Stimulated activated CD8-positive, alpha-beta memory T cell treated with anti-CD3 and anti-CD28 coated beads, Interleukin-12 subunit alpha, Interleukin-12 subunit beta, amount 100 ng/mL, for 4 hours (primary cell): ENCODE measurements at regions not wholly inside any gene's neighbourhood (a gene's known extent, or its start where the extent isn't known, plus 50 kb on each side); places are given as distances from the start of the nearest gene placed in this dataset.

Experiments
- DNase-seq: peaks from one replicate; pipeline ENCODE4 v3.0.0-alpha.2; 2020; ENCODE audit warnings: low read depth

- no peak for DNase-seq
Measured at GRCh38 chr7:33661430-33662160, 243.7 kb upstream of the BMPER start.

DNA sequence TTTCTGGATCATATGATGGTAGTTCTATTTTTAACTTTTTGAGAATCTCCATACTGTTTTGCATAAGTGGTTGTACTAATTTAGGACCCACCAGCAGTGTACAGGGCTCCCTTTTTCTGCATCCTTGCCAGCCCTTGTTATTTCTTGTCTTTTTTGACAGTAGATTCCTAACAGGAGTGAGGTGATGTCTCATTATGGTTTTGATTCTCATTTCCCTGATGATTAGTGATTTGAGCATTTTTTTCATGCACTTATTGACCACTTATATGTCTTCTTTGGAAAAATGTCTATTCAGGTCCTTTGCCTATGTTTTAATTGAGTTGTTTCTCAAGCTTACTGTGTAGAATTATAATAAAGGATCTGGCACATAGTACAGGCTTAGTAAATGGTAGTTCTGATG lies 238.8 kb upstream of the BMPER start:
- no peak for DNase-seq

DNA sequence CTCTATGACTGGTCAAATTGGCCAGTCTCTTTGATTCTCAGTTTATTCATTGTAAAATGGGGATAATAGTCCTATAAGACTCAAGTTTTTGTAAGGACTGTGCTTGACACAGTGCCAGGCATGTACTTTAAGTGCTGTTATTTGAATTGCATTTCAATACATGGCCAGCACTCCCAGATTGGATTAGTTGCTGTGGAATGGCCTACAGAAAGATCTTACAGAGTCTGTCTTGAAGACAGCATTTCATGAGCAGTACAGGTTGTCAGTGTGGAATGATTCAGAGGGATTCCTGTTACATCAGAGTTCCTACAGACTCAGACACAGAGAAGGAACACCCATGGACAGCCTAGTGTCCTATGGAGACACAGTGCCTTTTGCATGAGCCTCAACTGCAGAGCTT lies 238.1 kb upstream of the BMPER start:
- no peak for DNase-seq

- DNase-seq = no peak
Measured at GRCh38 chr7:33669251-33669670, 236.1 kb upstream of the BMPER start.

DNA sequence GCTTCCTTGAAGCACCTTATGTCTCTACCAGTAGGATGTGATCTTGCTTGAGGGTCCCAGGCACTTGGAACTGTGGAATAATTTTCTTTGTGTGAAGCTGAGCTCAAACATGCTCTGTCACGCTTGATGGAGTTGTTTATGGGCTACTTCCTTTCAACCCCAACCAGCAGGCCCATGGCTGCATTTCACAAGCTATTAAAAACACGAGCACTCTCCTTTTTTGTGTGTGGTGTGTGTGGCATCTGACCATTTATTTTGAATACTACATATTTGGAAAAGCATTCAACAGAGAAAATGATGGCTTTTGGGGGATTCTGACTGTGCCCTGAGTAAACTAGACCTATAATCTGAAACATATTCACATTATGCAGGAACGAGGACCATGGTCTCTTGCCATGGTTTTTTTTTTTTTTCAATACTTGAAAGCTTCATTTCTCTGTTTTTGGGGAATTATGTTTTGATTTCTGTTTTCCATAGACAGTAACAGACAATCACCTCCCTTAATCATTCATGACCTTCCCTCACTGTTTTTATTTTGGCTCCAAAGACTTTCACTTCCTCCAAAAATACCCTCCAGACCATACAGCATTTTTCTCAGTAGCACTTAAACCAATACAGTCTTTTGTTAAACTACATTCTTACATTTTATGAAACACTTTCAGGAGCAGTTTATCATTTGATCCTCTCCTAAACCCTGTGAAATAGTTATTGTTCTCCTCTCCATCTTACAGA lies 233.6 kb upstream of the BMPER start:
- DNase-seq = no peak

DNA sequence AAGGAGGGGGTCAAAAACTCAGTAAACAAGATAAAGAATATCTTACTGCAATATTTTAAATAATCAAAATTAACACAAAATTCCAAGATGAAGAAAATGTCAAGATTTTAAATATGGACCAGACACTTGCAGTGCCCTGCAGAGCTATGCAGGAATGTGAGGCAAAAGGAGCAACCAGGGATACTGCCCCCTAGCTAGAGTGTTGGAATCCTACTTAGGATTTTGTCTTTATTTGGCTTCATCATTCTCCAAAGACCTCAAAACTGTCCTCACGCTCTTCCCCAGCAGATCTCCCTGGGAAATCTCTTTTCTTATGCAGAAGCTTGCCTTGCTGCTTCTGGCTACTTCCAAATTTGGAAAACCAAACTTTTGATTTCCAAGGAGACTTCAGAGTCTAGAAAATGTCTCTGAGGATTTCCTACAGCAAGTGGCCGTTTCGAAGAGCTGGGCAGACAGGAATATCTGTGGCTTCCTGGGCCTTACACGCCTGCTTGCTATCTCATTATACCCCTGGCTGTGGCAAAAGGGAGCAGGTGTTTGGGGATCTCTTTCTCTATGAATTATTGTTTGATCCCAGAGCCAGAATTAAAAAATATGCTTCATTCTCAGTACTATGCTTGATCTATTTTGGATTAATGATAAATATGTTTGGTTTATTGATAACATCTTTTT lies 232.2 kb upstream of the BMPER start:
- no peak for DNase-seq

DNA sequence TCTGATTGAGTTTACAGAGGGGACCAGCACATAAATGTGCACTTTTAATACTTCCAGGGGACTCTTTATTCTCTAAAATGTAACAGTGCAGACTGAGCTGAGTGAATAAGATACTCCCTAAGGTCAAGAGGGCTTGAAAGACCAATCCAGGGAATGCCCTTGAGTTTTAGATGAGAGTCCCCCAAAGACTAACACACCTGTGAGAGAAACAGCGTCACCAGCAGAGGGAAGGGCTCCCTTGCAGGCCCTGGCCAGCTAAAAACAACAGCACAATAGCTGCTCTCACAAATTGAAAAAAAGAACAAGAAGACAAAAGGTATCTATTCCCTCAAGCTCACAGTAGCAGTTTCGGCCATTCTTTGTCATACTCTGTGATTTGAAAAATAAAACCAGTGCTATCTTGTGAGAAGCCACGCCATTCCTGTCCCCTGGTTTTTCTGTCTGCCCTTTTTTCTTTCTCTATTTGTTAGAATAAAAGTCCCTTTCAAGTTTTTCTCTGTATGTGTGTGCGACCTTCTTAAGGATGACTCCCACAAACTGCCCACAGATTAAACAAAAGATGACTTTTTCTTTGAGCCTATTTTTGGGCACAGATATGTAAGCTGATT lies 230.4 kb upstream of the BMPER start:
- DNase-seq = no peak

DNA sequence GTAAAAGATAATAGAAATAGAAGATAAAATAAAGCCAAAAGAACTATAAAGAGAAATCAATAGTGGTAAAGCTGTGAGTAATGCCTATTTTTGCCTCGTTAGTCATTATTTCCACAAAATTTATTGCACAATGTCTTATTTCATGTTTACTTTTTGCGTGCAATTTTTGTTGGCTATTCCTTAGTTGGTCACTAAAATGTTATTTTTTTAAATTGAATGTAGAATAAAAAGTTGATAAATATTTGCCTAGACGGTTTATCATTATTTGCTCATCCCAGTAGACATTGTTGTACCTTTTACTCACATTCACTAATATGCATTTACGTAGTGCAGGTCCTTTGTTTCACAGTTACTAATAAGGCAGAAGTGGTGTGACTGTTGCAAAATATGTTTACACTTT lies 227.8 kb upstream of the BMPER start:
- no peak for DNase-seq

DNA sequence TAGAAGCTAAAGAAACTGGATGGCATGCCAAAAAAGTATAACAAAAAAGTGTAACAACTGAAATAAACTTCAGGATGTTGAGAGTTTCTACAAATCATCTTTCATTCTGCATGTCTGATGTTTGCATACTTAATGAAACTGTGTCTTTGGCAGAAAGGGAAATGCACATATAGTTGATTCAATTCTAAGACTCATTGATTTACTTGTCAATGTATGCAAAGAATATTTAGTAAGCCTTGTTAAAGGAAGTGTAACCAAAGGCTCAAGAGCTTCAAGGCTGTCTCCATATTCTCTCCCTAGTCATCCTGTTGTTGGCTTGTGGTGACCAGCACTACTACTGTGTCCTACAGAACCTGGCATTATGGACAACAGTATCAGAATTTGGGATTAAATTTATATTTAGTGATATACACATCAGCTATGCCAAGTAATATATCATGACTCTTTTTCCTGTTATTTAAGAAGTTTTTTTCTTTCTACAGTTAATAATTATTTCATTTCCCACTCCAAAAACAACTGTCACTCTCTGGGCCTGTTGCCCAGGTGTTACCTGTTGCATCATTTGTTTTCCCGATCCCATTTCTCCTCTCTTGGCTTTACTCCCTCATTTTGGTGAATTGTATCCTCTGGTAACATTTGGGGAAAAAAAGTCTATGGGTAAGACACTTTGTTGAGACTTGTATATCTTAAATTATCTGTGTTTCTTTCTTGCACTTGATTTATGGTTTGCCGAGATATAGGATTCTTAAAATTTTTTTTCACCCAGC lies 226.6 kb upstream of the BMPER start:
- DNase-seq = no peak

- no peak for DNase-seq
Measured at GRCh38 chr7:33680682-33681081, 224.7 kb upstream of the BMPER start.

DNA sequence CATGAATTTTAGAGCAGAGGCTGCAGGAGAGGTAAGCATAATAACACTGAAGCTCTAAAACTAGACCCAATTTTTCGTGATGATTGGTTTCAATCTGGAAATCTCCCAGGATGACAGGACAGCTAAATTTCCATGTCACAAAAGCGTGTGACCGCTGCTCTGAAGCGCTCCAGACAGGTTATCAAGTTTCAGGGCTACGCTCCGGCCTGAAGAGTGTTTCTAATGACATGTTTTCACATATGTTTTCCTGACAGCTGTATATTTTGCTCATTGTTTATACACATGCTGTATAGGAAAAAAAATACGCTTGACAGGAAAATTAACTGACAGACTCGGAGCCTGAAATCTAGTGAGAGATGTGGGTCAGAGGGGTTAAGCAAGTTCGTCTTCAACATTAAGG lies 219.8 kb upstream of the BMPER start:
- no peak for DNase-seq

- DNase-seq = no peak
Measured at GRCh38 chr7:33685981-33686683, 219.2 kb upstream of the BMPER start.

- no peak for DNase-seq
Measured at GRCh38 chr7:33687625-33688024, 217.7 kb upstream of the BMPER start.

- no peak for DNase-seq
Measured at GRCh38 chr7:33691180-33691579, 214.2 kb upstream of the BMPER start.

- DNase-seq = no peak
Measured at GRCh38 chr7:33692956-33693355, 212.4 kb upstream of the BMPER start.

GRCh38 chr7:33694006-33694405 lies 211.3 kb upstream of the BMPER start:
- no peak for DNase-seq

GRCh38 chr7:33697616-33698015 lies 207.7 kb upstream of the BMPER start:
- DNase-seq = no peak

- DNase-seq = no peak
Measured at GRCh38 chr7:33698041-33698440, 207.3 kb upstream of the BMPER start.

GRCh38 chr7:33698692-33699128 lies 206.6 kb upstream of the BMPER start:
- DNase-seq = no peak

DNA sequence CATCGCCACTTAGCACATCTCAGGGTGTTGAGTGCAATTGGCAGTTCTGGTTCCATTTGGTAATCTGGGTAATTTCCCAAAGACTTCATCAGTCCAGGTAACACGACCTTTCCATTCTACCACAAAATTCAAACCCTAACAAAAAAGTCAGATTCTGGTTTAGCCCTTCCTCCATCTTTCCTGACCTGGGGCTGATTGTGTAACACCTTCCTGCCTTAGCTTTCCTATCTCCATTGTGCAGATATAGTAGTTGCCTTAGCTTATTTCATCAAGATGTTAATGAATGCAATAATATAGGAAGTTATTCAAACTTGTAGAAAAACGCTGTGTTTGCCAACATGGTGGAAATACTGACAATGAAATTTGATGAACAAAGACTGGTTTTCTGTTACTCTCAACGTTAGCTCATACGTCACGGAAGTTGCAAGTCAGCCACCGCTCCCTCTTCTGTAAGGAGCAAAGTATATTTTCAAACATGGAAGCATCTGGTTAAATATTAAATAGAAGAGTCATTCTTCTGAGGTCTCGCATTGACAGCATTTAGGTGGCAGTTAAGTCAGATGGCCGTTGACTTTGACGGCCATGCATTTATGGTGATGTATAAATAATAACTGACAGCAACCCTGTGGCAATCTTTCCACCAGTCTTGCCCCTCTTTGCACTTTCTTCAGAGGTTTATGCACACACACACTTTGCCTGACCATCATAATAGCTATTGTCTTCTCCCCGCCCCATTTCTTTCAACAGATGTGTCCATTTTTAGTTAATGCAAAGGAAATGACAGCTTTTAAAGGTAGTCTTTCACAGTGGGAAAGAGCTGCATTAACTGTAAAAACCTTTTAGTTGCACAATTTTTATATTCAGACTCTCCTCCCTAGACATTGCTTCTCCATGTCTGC lies 205.1 kb upstream of the BMPER start:
- DNase-seq = no peak
